SK-N-SH (cell line): ENCODE measurements at regions not wholly inside any gene's neighbourhood (a gene's known extent, or its start where the extent isn't known, plus 50 kb on each side); places are given as distances from the start of the nearest gene placed in this dataset.

Experiments
- CTCF ChIA-PET: fragments of 300-600, 350-600 bp; formaldehyde crosslinking; extraction: SDS; loops from one replicate; lab custom pipeline; 2021; lab: Yijun Ruan, JAX
- POLR2A ChIA-PET: fragments of 350-600 bp; sonication (Branson Sonifier 250); formaldehyde crosslinking; extraction: SDS; loops from one replicate; lab custom pipeline; 2020; ENCODE audit warnings: antibody characterized with exemption, inconsistent platforms; lab: Yijun Ruan, JAX
- DNase-seq: peaks from one replicate; pipeline ENCODE4 v3.0.0; 2012
- H2AFZ ChIP-seq: fragments of 200-600 bp; sonication (generic); 2 replicates; pipeline ENCODE4 v1.8.1; 2016; ENCODE audit warnings: antibody characterized with exemption, mild to moderate bottlenecking, low read depth
- H3F3A ChIP-seq: fragments of 200-600 bp; sonication (generic); replicated peaks from 2 replicates; pipeline ENCODE3; 2016; ENCODE audit warnings: antibody characterized with exemption, mild to moderate bottlenecking; ENCODE audit not compliant: insufficient read depth
- H3K27ac ChIP-seq, 2 experiments: fragments of 200-500 bp in 1 of 2; fragments of 200-600 bp in 1 of 2; sonication (Bioruptor generic) in 1 of 2; sonication (generic), shearing (Covaris generic) in 1 of 2; 2 replicates each; pipeline versions ENCODE4 v1.5.1 to v1.6.1; 2014 to 2016; ENCODE audit warnings: low read depth in 2 of 2, inconsistent platforms in 1 of 2, low read length in 1 of 2, mild to moderate bottlenecking in 1 of 2, mixed read lengths in 1 of 2
- H3K27me3 ChIP-seq: fragments of 200-600 bp; sonication (generic), shearing (Covaris generic); 2 replicates; pipeline ENCODE4 v1.6.1; 2016; ENCODE audit warnings: mixed run types; ENCODE audit not compliant: insufficient read depth
- H3K36me3 ChIP-seq, 2 experiments: fragments of 200-500 bp in 1 of 2; fragments of 200-600 bp in 1 of 2; sonication (Bioruptor generic) in 1 of 2; sonication (generic) in 1 of 2; replicated peaks in 1 of 2; 2 replicates each; pipeline versions ENCODE3 to v1.5.1; 2014 to 2016; ENCODE audit warnings: low read length in 1 of 2, mild to moderate bottlenecking in 1 of 2; ENCODE audit not compliant: insufficient read depth in 2 of 2, control insufficient read depth in 1 of 2
- H3K4me1 ChIP-seq, 2 experiments: fragments of 200-500 bp in 1 of 2; fragments of 200-600 bp in 1 of 2; sonication (Bioruptor generic) in 1 of 2; sonication (generic), shearing (Covaris generic) in 1 of 2; 2 replicates each; pipeline versions ENCODE4 v1.5.1 to v1.6.1; 2014 to 2016; ENCODE audit warnings: low read depth in 1 of 2, low read length in 1 of 2, mixed run types in 1 of 2; ENCODE audit not compliant: insufficient read depth in 2 of 2, control insufficient read depth in 1 of 2
- H3K4me2 ChIP-seq: fragments of 200-600 bp; sonication (generic), shearing (Covaris generic); 2 replicates; pipeline ENCODE4 v1.6.1; 2017; ENCODE audit warnings: mixed run types
- H3K4me3 ChIP-seq, 2 experiments: fragments of 200-500 bp in 1 of 2; fragments of 200-600 bp in 1 of 2; sonication (Bioruptor generic) in 1 of 2; sonication (generic), shearing (Covaris generic) in 1 of 2; 2 replicates each; pipeline versions ENCODE4 v1.5.1 to v1.8.1; 2014 to 2016; ENCODE audit warnings: low read depth in 2 of 2, inconsistent platforms in 1 of 2, low read length in 1 of 2, mild to moderate bottlenecking in 1 of 2, mixed read lengths in 1 of 2, moderate library complexity in 1 of 2
- H3K79me2 ChIP-seq: fragments of 200-600 bp; sonication (generic); 2 replicates; pipeline ENCODE4 v1.8.1; 2017; ENCODE audit warnings: mild to moderate bottlenecking; ENCODE audit not compliant: insufficient read depth
- H3K9ac ChIP-seq: fragments of 200-600 bp; sonication (generic); 2 replicates; pipeline ENCODE4 v1.6.1; 2017; ENCODE audit warnings: mixed run types
- H3K9me2 ChIP-seq: fragments of 200-600 bp; sonication (generic); 2 replicates; pipeline ENCODE4 v1.6.1; 2017; ENCODE audit warnings: mixed run types
- H3K9me3 ChIP-seq: fragments of 200-600 bp; sonication (generic); 2 replicates; pipeline ENCODE4 v1.6.1; 2017; ENCODE audit warnings: mixed run types, mild to moderate bottlenecking, moderate library complexity
- H4K20me1 ChIP-seq: fragments of 200-600 bp; sonication (generic); 2 replicates; pipeline ENCODE4 v1.6.1; 2017; ENCODE audit warnings: mild to moderate bottlenecking, mixed run types; ENCODE audit not compliant: insufficient read depth
- EP300 ChIP-seq, 2 experiments: IDR thresholded peaks; 2 replicates each; pipeline versions ENCODE4 v1.4.0 to v1.6.1; 2012; ENCODE audit warnings: borderline replicate concordance in 1 of 2, low read depth in 1 of 2, low read length in 1 of 2
- EZH2phosphoT487 ChIP-seq: fragments of 200-600 bp; sonication (generic); IDR thresholded peaks from 2 replicates; pipeline ENCODE4 v1.6.1; 2017; ENCODE audit warnings: low read depth, mixed run types, mild to moderate bottlenecking, antibody characterized with exemption, moderate library complexity, borderline replicate concordance
- FOSL2 ChIP-seq: IDR thresholded peaks from 2 replicates; pipeline ENCODE4 v1.4.0; 2012; ENCODE audit warnings: low read depth, mild to moderate bottlenecking, moderate library complexity, borderline replicate concordance
- FOXM1 ChIP-seq: IDR thresholded peaks from 2 replicates; pipeline ENCODE4 v1.4.0; 2012; ENCODE audit warnings: low read depth, mild to moderate bottlenecking
- JUND ChIP-seq: IDR thresholded peaks from 2 replicates; pipeline ENCODE4 v1.4.0; 2012
- MXI1 ChIP-seq: IDR thresholded peaks from 2 replicates; pipeline ENCODE4 v1.6.1; 2012; ENCODE audit warnings: mild to moderate bottlenecking, low read depth, low read length, improper control_type of control experiment
- RAD21 ChIP-seq: IDR thresholded peaks from 2 replicates; pipeline ENCODE4 v1.6.1; 2012; ENCODE audit warnings: mild to moderate bottlenecking, low read length
- RXRA ChIP-seq: IDR thresholded peaks from 2 replicates; pipeline ENCODE4 v1.4.0; 2012; ENCODE audit warnings: low read depth, mild to moderate bottlenecking, borderline replicate concordance
- TAF1 ChIP-seq: IDR thresholded peaks from 2 replicates; pipeline ENCODE4 v1.6.1; 2012; ENCODE audit warnings: low read depth, mild to moderate bottlenecking, low read length, moderate library complexity, borderline replicate concordance
- WGBS: methylation state at CpG from one replicate; pipeline ENCODE4 v1.1.6; 2017; ENCODE audit warnings: low lambda C conversion rate; 5-methylcytosine and 5-hydroxymethylcytosine counted together
- TF ChIP-seq, protein P1 (sequence below): IDR thresholded peaks from 2 replicates; pipeline ENCODE4 v1.4.0; 2012; ENCODE audit warnings: low read depth, borderline replicate concordance
- TF ChIP-seq, protein P2 (sequence below): IDR thresholded peaks from 2 replicates; pipeline ENCODE4 v1.6.1; 2012; ENCODE audit warnings: mild to moderate bottlenecking, low read depth, low read length, moderate library complexity
- TF ChIP-seq, protein P3 (sequence below): fragments of 150-350 bp; IDR thresholded peaks from 2 replicates; pipeline ENCODE4 v1.6.1; 2017; ENCODE audit warnings: antibody characterized with exemption, low read length, low read depth, borderline replicate concordance
- TF ChIP-seq, protein P4 (sequence below): fragments of 150-350 bp; IDR thresholded peaks from 2 replicates; pipeline ENCODE4 v1.6.1; 2016; ENCODE audit warnings: mild to moderate bottlenecking, low read depth, low read length

DNA sequence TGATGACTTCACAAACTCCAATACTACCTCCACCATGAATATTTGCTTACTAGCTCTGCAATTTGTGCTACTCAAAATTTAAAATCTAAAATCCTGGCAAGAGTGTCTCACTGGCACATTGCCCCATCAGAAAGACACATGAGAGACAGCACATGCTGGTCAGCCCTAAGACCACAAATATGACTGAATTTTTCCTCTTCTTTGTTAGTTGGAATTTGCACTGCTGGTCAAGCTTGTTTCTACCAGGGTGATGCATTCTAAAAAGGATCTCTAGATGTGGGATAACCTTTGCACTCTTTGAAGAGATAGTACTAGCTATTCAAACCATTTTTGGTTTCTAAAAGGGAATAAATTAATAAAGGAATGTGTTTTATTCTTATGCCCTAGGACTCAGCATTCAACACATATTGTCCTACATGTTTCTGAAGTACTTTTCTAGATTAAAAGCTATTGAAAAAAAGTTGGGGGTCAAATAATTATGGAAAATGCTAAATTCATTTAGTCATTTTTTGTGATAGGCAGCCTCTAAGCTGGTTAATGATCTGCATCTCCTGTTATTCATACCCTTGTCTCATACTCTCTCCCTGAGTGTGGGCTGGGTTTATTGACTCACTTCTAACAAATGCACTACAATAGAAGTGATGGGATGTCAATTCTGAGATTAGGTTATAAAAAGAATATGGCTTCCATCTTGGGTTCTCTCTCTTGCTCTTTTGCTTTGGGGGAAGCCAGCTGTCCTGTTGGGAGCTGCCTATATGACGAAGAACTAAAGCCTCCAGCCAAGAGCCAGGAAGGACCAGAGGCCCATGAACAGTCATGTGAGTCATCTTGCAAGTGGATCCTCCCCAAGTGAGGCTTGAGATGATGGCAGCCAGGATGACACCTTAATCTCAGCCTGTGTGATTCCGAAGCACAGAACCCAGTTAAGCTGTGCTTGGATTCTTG lies 211.5 kb upstream of the CRY1 start:
- Histone ChIP-seq H3K36me3 (no peaks in the 10 kb centered on the region), H3K9me2 (no peaks in the 10 kb centered on the region), H3K4me1 (no peaks in the 10 kb centered on the region), H3K27ac (no peak overlapping the region), H3K27me3 (no peaks in the 10 kb centered on the region), H2AFZ (no peak overlapping the region), H3K79me2 (no peaks in the 10 kb centered on the region), H3F3A (no peaks in the 10 kb centered on the region), H3K4me3 (no peak overlapping the region), H3K9me3 (no peaks in the 10 kb centered on the region), H3K9ac (no peak overlapping the region), H3K4me2 (no peak overlapping the region), H4K20me1 (no peaks in the 10 kb centered on the region)
- WGBS, result 40% methylated on average over 2 of the region's 2 CpGs
- no peak for DNase-seq
- TF ChIP-seq, protein P1, sequence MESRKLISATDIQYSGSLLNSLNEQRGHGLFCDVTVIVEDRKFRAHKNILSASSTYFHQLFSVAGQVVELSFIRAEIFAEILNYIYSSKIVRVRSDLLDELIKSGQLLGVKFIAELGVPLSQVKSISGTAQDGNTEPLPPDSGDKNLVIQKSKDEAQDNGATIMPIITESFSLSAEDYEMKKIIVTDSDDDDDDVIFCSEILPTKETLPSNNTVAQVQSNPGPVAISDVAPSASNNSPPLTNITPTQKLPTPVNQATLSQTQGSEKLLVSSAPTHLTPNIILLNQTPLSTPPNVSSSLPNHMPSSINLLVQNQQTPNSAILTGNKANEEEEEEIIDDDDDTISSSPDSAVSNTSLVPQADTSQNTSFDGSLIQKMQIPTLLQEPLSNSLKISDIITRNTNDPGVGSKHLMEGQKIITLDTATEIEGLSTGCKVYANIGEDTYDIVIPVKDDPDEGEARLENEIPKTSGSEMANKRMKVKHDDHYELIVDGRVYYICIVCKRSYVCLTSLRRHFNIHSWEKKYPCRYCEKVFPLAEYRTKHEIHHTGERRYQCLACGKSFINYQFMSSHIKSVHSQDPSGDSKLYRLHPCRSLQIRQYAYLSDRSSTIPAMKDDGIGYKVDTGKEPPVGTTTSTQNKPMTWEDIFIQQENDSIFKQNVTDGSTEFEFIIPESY, result no peak
- TF ChIP-seq MXI1, result no peak
- no peak for TF ChIP-seq TAF1
- TF ChIP-seq EP300 (IDR thresholded peaks at IDR 0.05; ENCODE audit: borderline replicate concordance in 1 of 2, low read depth in 1 of 2, low read length in 1 of 2), result no peak
- ChIA-PET POLR2A (no interaction called here), CTCF (interaction anchor here (0.9 to 2.7 kb wide), 8 partner anchors 9 to 316 kb away, joined by 3 to 7 read pairs (median 3); no protein-coding TSS in a partner anchor)

DNA sequence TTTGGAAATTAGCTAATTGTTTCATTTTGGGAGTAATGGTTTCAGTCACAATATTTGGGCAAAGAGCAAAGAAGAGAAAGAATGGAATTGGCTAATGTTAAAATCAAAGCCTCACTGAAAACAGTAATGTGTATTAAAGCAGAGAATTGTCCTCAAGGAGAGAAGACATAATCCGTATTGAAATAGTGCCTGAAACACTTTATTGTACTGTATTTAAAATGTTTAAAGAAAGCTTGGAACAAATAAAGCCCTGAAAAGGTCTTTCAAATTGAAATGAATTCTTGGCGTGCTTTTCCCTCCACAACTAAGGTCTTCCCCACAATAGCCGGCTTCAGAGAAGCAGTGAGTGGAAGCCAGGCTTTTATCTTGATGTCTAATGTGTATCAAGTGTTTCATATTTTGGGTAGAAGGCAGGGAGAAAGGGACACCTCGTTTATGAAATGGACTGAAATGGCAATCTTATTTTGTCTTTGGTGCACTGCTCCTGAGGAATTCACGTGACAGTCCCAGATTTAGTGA lies 212.9 kb upstream of the CRY1 start:
- Histone ChIP-seq H3K4me2 (no peak overlapping the region), H3F3A (no peaks in the 10 kb centered on the region), H3K79me2 (no peaks in the 10 kb centered on the region), H2AFZ (no peak overlapping the region), H3K27me3 (no peaks in the 10 kb centered on the region), H4K20me1 (no peaks in the 10 kb centered on the region), H3K36me3 (no peaks in the 10 kb centered on the region), H3K9me3 (no peaks in the 10 kb centered on the region), H3K4me3 (no peak overlapping the region), H3K27ac (no peak overlapping the region), H3K9me2 (no peaks in the 10 kb centered on the region), H3K4me1 (no peaks in the 10 kb centered on the region), H3K9ac (no peak overlapping the region)
- CTCF ChIA-PET, result interaction anchor here (1.1 to 2.7 kb wide), 6 partner anchors 10 to 99 kb away, joined by 3 to 7 read pairs (median 3); no protein-coding TSS in a partner anchor
- WGBS, result 37% methylated on average over 5 of the region's 5 CpGs
- POLR2A ChIA-PET, result no interaction called here
- DNase-seq, result no peak
- TF ChIP-seq RXRA, result no peak
- TF ChIP-seq EP300 (IDR thresholded peaks at IDR 0.05; ENCODE audit: borderline replicate concordance in 1 of 2, low read depth in 1 of 2, low read length in 1 of 2), result no peak
- TF ChIP-seq EZH2phosphoT487, result no peak
- TF ChIP-seq, protein P2, sequence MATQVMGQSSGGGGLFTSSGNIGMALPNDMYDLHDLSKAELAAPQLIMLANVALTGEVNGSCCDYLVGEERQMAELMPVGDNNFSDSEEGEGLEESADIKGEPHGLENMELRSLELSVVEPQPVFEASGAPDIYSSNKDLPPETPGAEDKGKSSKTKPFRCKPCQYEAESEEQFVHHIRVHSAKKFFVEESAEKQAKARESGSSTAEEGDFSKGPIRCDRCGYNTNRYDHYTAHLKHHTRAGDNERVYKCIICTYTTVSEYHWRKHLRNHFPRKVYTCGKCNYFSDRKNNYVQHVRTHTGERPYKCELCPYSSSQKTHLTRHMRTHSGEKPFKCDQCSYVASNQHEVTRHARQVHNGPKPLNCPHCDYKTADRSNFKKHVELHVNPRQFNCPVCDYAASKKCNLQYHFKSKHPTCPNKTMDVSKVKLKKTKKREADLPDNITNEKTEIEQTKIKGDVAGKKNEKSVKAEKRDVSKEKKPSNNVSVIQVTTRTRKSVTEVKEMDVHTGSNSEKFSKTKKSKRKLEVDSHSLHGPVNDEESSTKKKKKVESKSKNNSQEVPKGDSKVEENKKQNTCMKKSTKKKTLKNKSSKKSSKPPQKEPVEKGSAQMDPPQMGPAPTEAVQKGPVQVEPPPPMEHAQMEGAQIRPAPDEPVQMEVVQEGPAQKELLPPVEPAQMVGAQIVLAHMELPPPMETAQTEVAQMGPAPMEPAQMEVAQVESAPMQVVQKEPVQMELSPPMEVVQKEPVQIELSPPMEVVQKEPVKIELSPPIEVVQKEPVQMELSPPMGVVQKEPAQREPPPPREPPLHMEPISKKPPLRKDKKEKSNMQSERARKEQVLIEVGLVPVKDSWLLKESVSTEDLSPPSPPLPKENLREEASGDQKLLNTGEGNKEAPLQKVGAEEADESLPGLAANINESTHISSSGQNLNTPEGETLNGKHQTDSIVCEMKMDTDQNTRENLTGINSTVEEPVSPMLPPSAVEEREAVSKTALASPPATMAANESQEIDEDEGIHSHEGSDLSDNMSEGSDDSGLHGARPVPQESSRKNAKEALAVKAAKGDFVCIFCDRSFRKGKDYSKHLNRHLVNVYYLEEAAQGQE, result no peak
- TF ChIP-seq, protein P3, sequence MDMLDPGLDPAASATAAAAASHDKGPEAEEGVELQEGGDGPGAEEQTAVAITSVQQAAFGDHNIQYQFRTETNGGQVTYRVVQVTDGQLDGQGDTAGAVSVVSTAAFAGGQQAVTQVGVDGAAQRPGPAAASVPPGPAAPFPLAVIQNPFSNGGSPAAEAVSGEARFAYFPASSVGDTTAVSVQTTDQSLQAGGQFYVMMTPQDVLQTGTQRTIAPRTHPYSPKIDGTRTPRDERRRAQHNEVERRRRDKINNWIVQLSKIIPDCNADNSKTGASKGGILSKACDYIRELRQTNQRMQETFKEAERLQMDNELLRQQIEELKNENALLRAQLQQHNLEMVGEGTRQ, result no peak
- TF ChIP-seq FOXM1, result no peak
- no peak for TF ChIP-seq RAD21
- no peak for TF ChIP-seq JUND
- TF ChIP-seq TAF1, result no peak
- TF ChIP-seq, protein P4, sequence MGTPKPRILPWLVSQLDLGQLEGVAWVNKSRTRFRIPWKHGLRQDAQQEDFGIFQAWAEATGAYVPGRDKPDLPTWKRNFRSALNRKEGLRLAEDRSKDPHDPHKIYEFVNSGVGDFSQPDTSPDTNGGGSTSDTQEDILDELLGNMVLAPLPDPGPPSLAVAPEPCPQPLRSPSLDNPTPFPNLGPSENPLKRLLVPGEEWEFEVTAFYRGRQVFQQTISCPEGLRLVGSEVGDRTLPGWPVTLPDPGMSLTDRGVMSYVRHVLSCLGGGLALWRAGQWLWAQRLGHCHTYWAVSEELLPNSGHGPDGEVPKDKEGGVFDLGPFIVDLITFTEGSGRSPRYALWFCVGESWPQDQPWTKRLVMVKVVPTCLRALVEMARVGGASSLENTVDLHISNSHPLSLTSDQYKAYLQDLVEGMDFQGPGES, result no peak
- TF ChIP-seq, protein P1, result no peak
- TF ChIP-seq FOSL2, result no peak
